ENCODE measurements at regions not wholly inside any gene's neighbourhood (a gene's known extent, or its start where the extent isn't known, plus 50 kb on each side); places are given as distances from the start of the nearest gene placed in this dataset.

- Histone ChIP-seq H3K79me2 (ENCODE audit: insufficient read depth, low read depth) (no peaks in the 10 kb centered on the region), H3K4me3 (IDR thresholded peaks at IDR 0.05; ENCODE audit: insufficient read depth, low read depth, low read length) (no peak overlapping the region), H3K4me1 (ENCODE audit: low read depth, poor library complexity, severe bottlenecking) (no peaks in the 10 kb centered on the region), H3K9ac (no peak overlapping the region), H2AFZ (ENCODE audit: low read depth) (no peak overlapping the region), H4K20me1 (ENCODE audit: insufficient read depth) (no peaks in the 10 kb centered on the region), H3K4me2 (no peak overlapping the region), H3K27me3 (ENCODE audit: insufficient read depth, low read depth) (no peaks in the 10 kb centered on the region), H3K36me3 (ENCODE audit: insufficient read depth) (no peaks in the 10 kb centered on the region), H3K27ac (no peak overlapping the region)
- TF ChIP-seq, protein P1, sequence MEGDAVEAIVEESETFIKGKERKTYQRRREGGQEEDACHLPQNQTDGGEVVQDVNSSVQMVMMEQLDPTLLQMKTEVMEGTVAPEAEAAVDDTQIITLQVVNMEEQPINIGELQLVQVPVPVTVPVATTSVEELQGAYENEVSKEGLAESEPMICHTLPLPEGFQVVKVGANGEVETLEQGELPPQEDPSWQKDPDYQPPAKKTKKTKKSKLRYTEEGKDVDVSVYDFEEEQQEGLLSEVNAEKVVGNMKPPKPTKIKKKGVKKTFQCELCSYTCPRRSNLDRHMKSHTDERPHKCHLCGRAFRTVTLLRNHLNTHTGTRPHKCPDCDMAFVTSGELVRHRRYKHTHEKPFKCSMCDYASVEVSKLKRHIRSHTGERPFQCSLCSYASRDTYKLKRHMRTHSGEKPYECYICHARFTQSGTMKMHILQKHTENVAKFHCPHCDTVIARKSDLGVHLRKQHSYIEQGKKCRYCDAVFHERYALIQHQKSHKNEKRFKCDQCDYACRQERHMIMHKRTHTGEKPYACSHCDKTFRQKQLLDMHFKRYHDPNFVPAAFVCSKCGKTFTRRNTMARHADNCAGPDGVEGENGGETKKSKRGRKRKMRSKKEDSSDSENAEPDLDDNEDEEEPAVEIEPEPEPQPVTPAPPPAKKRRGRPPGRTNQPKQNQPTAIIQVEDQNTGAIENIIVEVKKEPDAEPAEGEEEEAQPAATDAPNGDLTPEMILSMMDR (conservative IDR thresholded peaks at IDR 0.05; ENCODE audit: low read depth, low read length), result no peak
Observed at GRCh38 chr12:86623267-86623666, 367.1 kb upstream of the MGAT4C start.

DNA sequence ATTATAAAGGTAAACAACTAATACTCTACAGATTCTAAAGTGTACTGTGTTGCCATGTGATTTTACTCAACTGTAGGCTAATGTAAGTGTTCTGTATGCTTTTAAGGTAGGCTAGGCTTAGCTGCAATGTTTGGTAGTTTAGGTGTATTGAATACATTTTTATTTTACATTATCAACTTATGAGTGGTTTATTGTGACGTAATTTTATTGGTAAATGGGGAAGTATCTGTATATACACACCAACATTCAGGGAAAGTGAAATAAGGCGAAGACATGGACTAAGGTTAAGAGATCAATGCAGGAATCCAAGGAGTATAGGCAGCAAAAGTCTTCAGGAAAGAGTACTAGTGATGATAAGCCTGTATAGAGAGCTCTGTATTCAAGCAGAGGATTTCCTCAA, 365.8 kb upstream of the MGAT4C start:
- Histone ChIP-seq H4K20me1 (ENCODE audit: insufficient read depth) (no peaks in the 10 kb centered on the region), H3K27me3 (ENCODE audit: insufficient read depth, low read depth) (no peaks in the 10 kb centered on the region), H2AFZ (ENCODE audit: low read depth) (no peak overlapping the region), H3K4me2 (no peak overlapping the region), H3K79me2 (ENCODE audit: insufficient read depth, low read depth) (no peaks in the 10 kb centered on the region), H3K4me3 (IDR thresholded peaks at IDR 0.05; ENCODE audit: insufficient read depth, low read depth, low read length) (no peak overlapping the region), H3K36me3 (ENCODE audit: insufficient read depth) (no peaks in the 10 kb centered on the region), H3K27ac (no peak overlapping the region), H3K9ac (no peak overlapping the region), H3K4me1 (ENCODE audit: low read depth, poor library complexity, severe bottlenecking) (no peaks in the 10 kb centered on the region)
- TF ChIP-seq, protein P1 (conservative IDR thresholded peaks at IDR 0.05; ENCODE audit: low read depth, low read length), result no peak

GRCh38 chr12:86613311-86613710, 357.1 kb upstream of the MGAT4C start:
- Histone ChIP-seq H3K79me2 (ENCODE audit: insufficient read depth, low read depth) (no peaks in the 10 kb centered on the region), H3K9ac (no peak overlapping the region), H4K20me1 (ENCODE audit: insufficient read depth) (no peaks in the 10 kb centered on the region), H3K4me2 (no peak overlapping the region), H2AFZ (ENCODE audit: low read depth) (no peak overlapping the region), H3K4me3 (IDR thresholded peaks at IDR 0.05; ENCODE audit: insufficient read depth, low read depth, low read length) (no peak overlapping the region), H3K4me1 (ENCODE audit: low read depth, poor library complexity, severe bottlenecking) (no peaks in the 10 kb centered on the region), H3K27me3 (ENCODE audit: insufficient read depth, low read depth) (no peaks in the 10 kb centered on the region), H3K36me3 (ENCODE audit: insufficient read depth) (no peaks in the 10 kb centered on the region), H3K27ac (no peak overlapping the region)
- TF ChIP-seq, protein P1 (conservative IDR thresholded peaks at IDR 0.05; ENCODE audit: low read depth, low read length), result no peak

DNA sequence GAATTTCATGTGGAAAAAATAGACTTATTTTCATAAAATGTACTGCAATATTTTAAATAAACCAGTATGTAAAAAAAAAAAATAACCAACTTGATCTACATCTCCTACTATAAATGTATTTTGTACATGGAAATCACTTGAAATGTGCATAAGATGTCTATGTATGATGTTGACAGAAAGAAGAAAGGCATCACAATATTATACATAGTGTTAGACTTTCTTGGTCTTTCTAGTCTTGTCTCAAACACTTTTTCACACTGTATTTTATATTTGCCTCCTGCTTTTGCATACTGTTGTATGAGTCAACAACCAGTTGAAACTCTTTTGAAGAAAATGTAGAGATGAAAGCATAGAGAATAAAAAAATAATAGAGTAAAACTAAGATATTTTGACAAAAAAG, 352.4 kb upstream of the MGAT4C start:
- no peak overlapping the region for H3K9ac ChIP-seq
- no peaks in the 10 kb centered on the region for H3K27me3 ChIP-seq (ENCODE audit: insufficient read depth, low read depth)
- H3K36me3 ChIP-seq (ENCODE audit: insufficient read depth), result no peaks in the 10 kb centered on the region
- no peak overlapping the region for H3K27ac ChIP-seq
- H3K4me3 ChIP-seq (IDR thresholded peaks at IDR 0.05; ENCODE audit: insufficient read depth, low read depth, low read length), result no peak overlapping the region
- no peaks in the 10 kb centered on the region for H3K4me1 ChIP-seq (ENCODE audit: low read depth, poor library complexity, severe bottlenecking)
- TF ChIP-seq, protein P1 (conservative IDR thresholded peaks at IDR 0.05; ENCODE audit: low read depth, low read length), result no peak
- no peaks in the 10 kb centered on the region for H4K20me1 ChIP-seq (ENCODE audit: insufficient read depth)
- H3K4me2 ChIP-seq, result no peak overlapping the region
- H2AFZ ChIP-seq (ENCODE audit: low read depth), result no peak overlapping the region
- H3K79me2 ChIP-seq (ENCODE audit: insufficient read depth, low read depth), result no peaks in the 10 kb centered on the region

All from KMS-11 (cell line).